D721Med (cell line): ENCODE measurements at regions not wholly inside any gene's neighbourhood (a gene's known extent, or its start where the extent isn't known, plus 50 kb on each side); places are given as distances from the start of the nearest gene placed in this dataset.

Source experiments
- DNase-seq: peaks from one replicate; pipeline ENCODE4 v3.0.0; 2011; ENCODE audit warnings: low spot score; ENCODE audit not compliant: insufficient read length
- FAIRE-seq: peaks from 2 replicates; lab custom pipeline; 2011; peaks lifted over from hg19 to GRCh38; lab: Jason Lieb, UNC
- TF ChIP-seq, protein P1 (sequence below): IDR thresholded peaks from 2 replicates; pipeline ENCODE4 v1.5.1; 2012; ENCODE audit warnings: mild to moderate bottlenecking, control low read depth; ENCODE audit not compliant: insufficient read depth; ENCODE audit errors: missing control alignments

DNA sequence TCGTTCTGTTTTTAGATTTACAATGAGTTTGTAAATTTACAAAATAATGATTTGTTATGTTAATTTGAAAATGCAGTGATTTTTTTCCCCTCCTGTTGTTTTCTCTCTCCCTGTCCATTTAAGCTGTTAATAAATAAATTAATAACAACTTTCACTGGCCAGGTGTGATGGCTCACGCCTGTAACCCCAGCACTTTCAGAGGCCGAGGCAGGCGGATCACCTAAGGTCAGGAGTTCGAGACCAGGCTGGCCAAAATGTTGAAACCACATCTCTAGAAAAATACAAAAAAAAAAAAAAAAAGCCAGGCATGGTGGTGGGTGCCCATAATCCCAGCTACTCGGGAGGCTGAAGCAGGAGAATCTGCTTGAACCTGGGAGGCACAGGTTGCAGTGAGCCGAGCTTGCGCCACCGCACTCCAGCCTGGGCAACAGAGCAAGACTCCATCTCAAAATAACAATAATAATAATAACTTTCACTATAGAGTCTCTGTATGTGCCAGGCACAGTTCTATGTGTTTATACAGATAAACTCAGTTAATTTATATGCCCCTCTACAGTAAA is 229.2 kb upstream of the ARGLU1 start:
- TF ChIP-seq, protein P1, sequence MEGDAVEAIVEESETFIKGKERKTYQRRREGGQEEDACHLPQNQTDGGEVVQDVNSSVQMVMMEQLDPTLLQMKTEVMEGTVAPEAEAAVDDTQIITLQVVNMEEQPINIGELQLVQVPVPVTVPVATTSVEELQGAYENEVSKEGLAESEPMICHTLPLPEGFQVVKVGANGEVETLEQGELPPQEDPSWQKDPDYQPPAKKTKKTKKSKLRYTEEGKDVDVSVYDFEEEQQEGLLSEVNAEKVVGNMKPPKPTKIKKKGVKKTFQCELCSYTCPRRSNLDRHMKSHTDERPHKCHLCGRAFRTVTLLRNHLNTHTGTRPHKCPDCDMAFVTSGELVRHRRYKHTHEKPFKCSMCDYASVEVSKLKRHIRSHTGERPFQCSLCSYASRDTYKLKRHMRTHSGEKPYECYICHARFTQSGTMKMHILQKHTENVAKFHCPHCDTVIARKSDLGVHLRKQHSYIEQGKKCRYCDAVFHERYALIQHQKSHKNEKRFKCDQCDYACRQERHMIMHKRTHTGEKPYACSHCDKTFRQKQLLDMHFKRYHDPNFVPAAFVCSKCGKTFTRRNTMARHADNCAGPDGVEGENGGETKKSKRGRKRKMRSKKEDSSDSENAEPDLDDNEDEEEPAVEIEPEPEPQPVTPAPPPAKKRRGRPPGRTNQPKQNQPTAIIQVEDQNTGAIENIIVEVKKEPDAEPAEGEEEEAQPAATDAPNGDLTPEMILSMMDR = no peak
- FAIRE-seq (no peak), DNase-seq (no peak)

DNA sequence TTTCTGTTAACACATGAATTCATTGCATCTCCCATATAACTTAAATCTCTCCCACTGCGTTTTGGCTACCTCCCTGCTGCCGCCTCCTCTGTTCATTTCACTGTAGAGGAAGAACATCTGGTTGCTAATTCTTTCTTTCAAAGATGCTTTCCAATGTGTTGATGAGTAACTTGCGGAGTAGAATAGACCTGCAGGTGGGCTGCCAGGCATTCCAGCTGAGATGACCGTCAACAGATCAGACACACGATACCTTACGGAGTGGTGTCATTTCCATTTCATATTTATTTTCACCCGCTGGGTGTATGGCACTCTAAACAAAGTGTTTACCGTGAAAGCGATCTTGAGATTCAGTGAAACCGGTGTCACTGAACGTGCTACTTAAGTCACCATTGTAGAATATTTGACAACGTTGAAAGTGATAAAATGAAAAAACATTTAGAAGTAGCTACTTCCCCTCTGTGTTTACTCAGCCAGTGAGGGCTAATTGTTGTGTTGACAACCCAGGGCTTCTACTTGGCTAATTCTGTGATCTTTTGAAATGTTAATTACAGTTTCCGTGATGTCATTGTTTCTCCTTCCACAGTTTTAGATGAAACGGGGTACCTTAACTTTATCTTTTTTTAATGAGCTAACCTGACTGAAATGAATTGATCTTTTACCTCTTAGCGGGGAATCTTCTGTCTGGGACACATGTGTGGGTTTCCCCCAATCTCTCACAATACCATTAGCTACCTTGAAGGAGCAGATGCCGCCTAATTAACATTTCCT is 228.5 kb upstream of the ARGLU1 start:
- TF ChIP-seq, protein P1 = no peak
- FAIRE-seq (no peak), DNase-seq (no peak)

DNA sequence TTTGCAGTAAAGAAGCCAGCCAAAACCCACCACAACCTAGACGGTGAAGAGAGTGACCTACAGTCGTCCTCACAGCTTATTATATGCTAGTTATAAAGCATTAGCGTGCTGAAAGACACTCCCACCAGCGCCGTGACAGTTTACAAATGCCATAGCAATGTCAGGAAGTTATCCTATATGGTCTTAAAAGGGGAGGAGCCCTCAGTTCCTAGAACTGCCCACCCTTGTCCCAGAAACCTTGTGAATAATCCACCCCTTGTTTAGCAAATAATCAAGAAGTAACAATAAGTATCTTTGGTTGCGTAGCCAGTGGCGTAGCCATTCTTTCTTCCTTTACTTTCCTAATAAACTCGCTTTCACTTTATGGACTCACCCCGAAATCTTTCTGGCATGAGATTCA is 227.9 kb upstream of the ARGLU1 start:
- DNase-seq (no peak), FAIRE-seq (no peak)
- TF ChIP-seq, protein P1 = no peak

DNA sequence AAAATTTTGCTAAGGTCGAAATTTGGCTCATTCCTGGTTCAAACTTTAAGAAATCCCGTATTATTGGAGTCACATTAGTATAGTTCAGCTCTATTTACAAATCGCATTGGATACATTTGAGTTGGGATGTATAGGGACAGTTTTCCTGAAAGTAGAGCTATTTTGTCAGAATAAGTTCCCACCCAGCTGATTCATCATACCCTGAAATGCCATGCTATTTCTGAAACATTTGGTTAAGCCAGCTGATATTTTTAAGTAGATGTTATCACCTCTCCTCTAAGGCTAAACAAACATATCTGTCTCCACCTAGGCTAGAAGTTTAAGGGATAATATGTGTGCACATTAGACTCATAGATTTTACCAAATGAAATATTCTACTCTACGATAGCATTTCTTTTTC is 226.2 kb upstream of the ARGLU1 start:
- TF ChIP-seq, protein P1 = no peak
- FAIRE-seq (no peak), DNase-seq (no peak)

DNA sequence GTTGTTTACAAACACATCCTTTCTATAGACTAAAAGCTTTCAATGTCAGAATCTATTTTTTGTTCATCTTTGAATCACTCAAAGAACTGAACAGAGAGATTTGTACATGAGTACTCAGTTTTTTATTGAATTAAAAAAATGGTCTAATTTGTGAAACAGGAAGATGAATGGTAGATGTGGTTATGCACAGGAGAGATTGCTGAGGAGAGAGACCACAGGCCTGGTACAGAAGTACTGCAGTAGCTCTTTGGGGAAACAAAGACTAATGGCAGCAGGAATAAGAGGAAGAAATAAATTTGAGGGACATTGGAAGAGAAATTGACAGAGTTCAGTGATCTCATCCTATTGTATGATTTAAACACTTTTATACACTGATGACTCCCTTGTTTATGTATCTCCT is 222.0 kb upstream of the ARGLU1 start:
- TF ChIP-seq, protein P1 = no peak

DNA sequence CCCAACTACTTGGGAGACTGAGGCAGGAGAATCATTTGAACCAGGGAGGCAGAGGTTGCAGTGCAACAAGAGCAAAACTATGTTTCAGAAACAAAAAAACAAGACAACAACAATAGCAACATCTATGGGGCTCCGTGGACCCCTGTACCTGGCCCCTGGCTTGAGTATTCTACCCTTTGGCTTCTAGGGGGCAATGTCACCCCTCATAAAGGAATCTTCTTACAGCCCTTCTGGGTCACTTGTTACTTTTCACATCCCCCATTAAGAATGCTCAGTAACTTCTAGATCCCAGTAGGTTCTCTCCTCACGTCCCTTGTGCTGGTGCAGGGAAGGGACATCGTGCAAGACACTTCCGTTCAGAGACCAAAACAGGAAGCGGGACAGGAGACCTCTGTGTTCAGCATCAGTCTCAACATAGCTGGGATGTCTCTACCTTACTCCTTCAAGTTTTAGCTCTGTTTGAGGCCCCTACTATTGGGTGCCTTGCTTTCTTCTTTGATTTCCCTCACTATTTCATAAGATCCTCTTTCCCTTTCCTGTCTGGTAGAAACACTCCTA is 218.1 kb upstream of the ARGLU1 start:
- no peak for DNase-seq
- TF ChIP-seq, protein P1 = no peak
- FAIRE-seq = no peak

More for the DNA sequence above, 222.0 kb upstream of the ARGLU1 start:
- FAIRE-seq = no peak
- DNase-seq = no peak

DNA sequence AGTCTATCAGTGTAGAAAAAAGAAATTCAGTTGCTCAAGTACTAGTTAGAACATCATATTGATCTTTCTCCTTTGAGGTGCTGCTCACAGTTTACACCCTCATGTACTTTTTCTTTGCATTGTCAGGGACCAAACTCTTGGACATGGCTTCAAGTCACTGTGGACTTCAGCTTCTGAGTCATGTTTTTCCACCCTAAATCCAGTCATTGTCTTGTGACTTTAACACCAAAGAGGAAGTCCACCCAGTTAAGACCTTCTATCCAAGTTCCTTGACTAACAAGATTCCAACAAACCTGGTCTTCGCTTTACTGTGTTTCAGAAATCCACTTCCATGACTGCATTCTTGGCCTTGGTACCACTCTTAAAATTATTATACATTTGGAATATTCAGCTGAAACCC is 206.7 kb upstream of the ARGLU1 start:
- TF ChIP-seq, protein P1 = no peak
- DNase-seq (no peak), FAIRE-seq (no peak)
